ENCODE measurements at regions not wholly inside any gene's neighbourhood (a gene's known extent, or its start where the extent isn't known, plus 50 kb on each side); places are given as distances from the start of the nearest gene placed in this dataset.

DNA sequence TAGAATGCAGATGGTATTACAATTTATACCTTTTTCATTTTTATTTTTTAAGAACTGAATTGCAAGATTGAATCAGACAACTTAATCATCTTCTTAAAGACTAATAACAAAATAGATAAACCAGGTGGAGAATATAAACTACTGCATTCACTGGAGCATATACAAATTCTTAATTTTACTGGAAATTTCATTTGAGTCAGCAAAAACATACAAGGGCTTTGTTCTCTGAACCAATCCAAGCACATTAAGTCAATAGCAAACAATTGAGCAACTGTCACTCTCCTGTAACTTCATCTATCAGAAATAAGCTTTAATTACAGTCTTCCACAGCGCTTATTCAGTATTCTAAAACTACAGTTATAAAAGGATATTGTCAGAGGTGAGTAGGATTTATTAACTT, 167.4 kb upstream of the OBI1 start:
- no peak overlapping the region for H3K4me2 ChIP-seq
- H3K4me3 ChIP-seq (ENCODE audit: low read depth in 2 of 2, low read length in 1 of 2) = no peak overlapping the region
- H3K36me3 ChIP-seq (replicated peaks in 1 of 2; ENCODE audit: control insufficient read depth in 1 of 2, insufficient read depth in 2 of 2, low read length in 1 of 2) = no peaks in the 10 kb centered on the region
- no peaks in the 10 kb centered on the region for H4K20me1 ChIP-seq (ENCODE audit: insufficient read depth)
- H3F3A ChIP-seq (replicated peaks; ENCODE audit: insufficient read depth) = no peaks in the 10 kb centered on the region
- WGBS (ENCODE audit: low lambda C conversion rate) = 22% methylated on average over 1 of the region's 1 CpG
- no peak overlapping the region for H3K9ac ChIP-seq
- no peaks in the 10 kb centered on the region for H3K4me1 ChIP-seq (ENCODE audit: control insufficient read depth in 1 of 2, insufficient read depth in 2 of 2, low read depth in 1 of 2, low read length in 1 of 2)
- no peak overlapping the region for H3K27ac ChIP-seq (ENCODE audit: low read depth in 2 of 2, low read length in 1 of 2)
- DNase-seq = no peak
- no peaks in the 10 kb centered on the region for H3K9me2 ChIP-seq
- no peaks in the 10 kb centered on the region for H3K79me2 ChIP-seq (ENCODE audit: insufficient read depth)
- no peak overlapping the region for H2AFZ ChIP-seq (ENCODE audit: low read depth)
- H3K27me3 ChIP-seq (ENCODE audit: insufficient read depth) = no peaks in the 10 kb centered on the region
- POLR2A ChIA-PET = no interaction called here
- CTCF ChIA-PET = no interaction called here
- no peaks in the 10 kb centered on the region for H3K9me3 ChIP-seq
- TF ChIP-seq FOXJ3 (CRISPR knock-in tag; IDR thresholded peaks at IDR 0.05) (no peak), TAF1 (IDR thresholded peaks at IDR 0.05; ENCODE audit: borderline replicate concordance, low read depth, low read length) (no peak), EZH2phosphoT487 (IDR thresholded peaks at IDR 0.05; ENCODE audit: borderline replicate concordance, low read depth) (no peak), CTCF (IDR thresholded peaks at IDR 0.05) (no peak), MXI1 (IDR thresholded peaks at IDR 0.05; ENCODE audit: low read depth, low read length) (no peak), YY1 (IDR thresholded peaks at IDR 0.05; ENCODE audit: low read depth) (no peak), FOXM1 (IDR thresholded peaks at IDR 0.05; ENCODE audit: low read depth) (no peak), JUND (IDR thresholded peaks at IDR 0.05) (no peak), MEF2A (IDR thresholded peaks at IDR 0.05; ENCODE audit: borderline replicate concordance, low read depth) (no peak), EP300 (IDR thresholded peaks at IDR 0.05; ENCODE audit: borderline replicate concordance in 1 of 2, low read depth in 1 of 2, low read length in 1 of 2) (no peak), NFIC (IDR thresholded peaks at IDR 0.05; ENCODE audit: borderline replicate concordance) (no peak), SIN3A (IDR thresholded peaks at IDR 0.05; ENCODE audit: borderline replicate concordance, low read depth, low read length) (no peak), GATA2 (CRISPR knock-in tag; IDR thresholded peaks at IDR 0.05) (no peak), MAX (IDR thresholded peaks at IDR 0.05; ENCODE audit: low read depth) (no peak), TCF12 (IDR thresholded peaks at IDR 0.05) (no peak), ELF1 (IDR thresholded peaks at IDR 0.05) (no peak), SMC3 (IDR thresholded peaks at IDR 0.05; ENCODE audit: low read depth, low read length) (no peak)
- TF ChIP-seq, protein P1, sequence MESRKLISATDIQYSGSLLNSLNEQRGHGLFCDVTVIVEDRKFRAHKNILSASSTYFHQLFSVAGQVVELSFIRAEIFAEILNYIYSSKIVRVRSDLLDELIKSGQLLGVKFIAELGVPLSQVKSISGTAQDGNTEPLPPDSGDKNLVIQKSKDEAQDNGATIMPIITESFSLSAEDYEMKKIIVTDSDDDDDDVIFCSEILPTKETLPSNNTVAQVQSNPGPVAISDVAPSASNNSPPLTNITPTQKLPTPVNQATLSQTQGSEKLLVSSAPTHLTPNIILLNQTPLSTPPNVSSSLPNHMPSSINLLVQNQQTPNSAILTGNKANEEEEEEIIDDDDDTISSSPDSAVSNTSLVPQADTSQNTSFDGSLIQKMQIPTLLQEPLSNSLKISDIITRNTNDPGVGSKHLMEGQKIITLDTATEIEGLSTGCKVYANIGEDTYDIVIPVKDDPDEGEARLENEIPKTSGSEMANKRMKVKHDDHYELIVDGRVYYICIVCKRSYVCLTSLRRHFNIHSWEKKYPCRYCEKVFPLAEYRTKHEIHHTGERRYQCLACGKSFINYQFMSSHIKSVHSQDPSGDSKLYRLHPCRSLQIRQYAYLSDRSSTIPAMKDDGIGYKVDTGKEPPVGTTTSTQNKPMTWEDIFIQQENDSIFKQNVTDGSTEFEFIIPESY (IDR thresholded peaks at IDR 0.05; ENCODE audit: borderline replicate concordance, low read depth) = no peak
- TF ChIP-seq, protein P2, sequence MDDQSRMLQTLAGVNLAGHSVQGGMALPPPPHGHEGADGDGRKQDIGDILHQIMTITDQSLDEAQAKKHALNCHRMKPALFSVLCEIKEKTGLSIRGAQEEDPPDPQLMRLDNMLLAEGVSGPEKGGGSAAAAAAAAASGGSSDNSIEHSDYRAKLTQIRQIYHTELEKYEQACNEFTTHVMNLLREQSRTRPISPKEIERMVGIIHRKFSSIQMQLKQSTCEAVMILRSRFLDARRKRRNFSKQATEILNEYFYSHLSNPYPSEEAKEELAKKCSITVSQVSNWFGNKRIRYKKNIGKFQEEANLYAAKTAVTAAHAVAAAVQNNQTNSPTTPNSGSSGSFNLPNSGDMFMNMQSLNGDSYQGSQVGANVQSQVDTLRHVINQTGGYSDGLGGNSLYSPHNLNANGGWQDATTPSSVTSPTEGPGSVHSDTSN (IDR thresholded peaks at IDR 0.05) = no peak
- TF ChIP-seq, protein P3, sequence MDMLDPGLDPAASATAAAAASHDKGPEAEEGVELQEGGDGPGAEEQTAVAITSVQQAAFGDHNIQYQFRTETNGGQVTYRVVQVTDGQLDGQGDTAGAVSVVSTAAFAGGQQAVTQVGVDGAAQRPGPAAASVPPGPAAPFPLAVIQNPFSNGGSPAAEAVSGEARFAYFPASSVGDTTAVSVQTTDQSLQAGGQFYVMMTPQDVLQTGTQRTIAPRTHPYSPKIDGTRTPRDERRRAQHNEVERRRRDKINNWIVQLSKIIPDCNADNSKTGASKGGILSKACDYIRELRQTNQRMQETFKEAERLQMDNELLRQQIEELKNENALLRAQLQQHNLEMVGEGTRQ (IDR thresholded peaks at IDR 0.05; ENCODE audit: borderline replicate concordance, low read depth, low read length) = no peak

Measured in SK-N-SH (cell line).